HUES64 (cell line): ENCODE measurements at regions not wholly inside any gene's neighbourhood (a gene's known extent, or its start where the extent isn't known, plus 50 kb on each side); places are given as distances from the start of the nearest gene placed in this dataset.

Source experiments
- H3K27ac ChIP-seq: 2 replicates; pipeline ENCODE4 v1.7.0; 2013; ENCODE audit warnings: low read depth, low read length, inconsistent platforms
- H3K27me3 ChIP-seq: 2 replicates; pipeline ENCODE4 v1.6.1; 2013; ENCODE audit warnings: mild to moderate bottlenecking, low read length; ENCODE audit not compliant: insufficient read depth
- H3K36me3 ChIP-seq: 2 replicates; pipeline ENCODE4 v1.6.1; 2013; ENCODE audit warnings: mild to moderate bottlenecking, low read length; ENCODE audit not compliant: insufficient read depth
- H3K4me1 ChIP-seq: 2 replicates; pipeline ENCODE4 v1.6.1; 2013; ENCODE audit warnings: mild to moderate bottlenecking, low read length, moderate library complexity; ENCODE audit not compliant: insufficient read depth
- H3K4me3 ChIP-seq: 2 replicates; pipeline ENCODE4 v1.5.1; 2013; ENCODE audit warnings: mild to moderate bottlenecking, low read length, moderate library complexity
- H3K9ac ChIP-seq: 2 replicates; pipeline ENCODE4 v1.6.1; 2013; ENCODE audit warnings: mild to moderate bottlenecking, low read depth, low read length
- H3K9me3 ChIP-seq: 2 replicates; pipeline ENCODE4 v1.6.1; 2013; ENCODE audit warnings: low read depth, low read length; ENCODE audit not compliant: insufficient read depth
- WGBS: fragments of 150-250, 120-280 bp; methylation state at CpG from one replicate; pipeline ENCODE4 v1.1.7; 2013; ENCODE audit warnings: missing lambda C conversion rate; 5-methylcytosine and 5-hydroxymethylcytosine counted together

DNA sequence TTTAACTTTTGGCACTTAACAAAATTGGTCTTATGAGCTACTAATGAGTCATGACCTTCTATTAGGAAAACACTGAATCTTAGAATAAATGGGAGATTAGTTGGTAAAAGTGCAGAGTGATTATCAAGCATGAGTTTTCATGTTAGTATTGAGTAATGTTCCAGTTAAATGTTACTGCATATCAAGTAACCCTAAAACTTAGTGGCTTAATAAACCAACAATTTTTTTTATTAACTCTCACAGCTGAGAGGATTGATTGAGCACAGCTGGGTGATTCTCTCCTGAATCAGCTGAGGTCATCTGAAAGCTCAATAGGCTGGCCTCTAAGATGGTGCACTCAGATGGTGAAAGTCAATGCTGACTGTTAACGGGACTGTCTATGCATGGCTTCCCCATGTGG lies 248.6 kb downstream of the BCL11B start:
- H3K9me3 ChIP-seq = no peaks in the 10 kb centered on the region
- no peak overlapping the region for H3K9ac ChIP-seq

GRCh38 chr14:99024926-99025325 lies 247.1 kb downstream of the BCL11B start:
- H3K9me3 ChIP-seq = no peaks in the 10 kb centered on the region
- H3K27me3 ChIP-seq = no peaks in the 10 kb centered on the region
- no peak overlapping the region for H3K9ac ChIP-seq
- no peak overlapping the region for H3K4me3 ChIP-seq
- no peak overlapping the region for H3K27ac ChIP-seq
- no peaks in the 10 kb centered on the region for H3K4me1 ChIP-seq
- WGBS = 94% methylated on average over 4 of the region's 4 CpGs
- H3K36me3 ChIP-seq = no peaks in the 10 kb centered on the region

More for the DNA sequence above, 248.6 kb downstream of the BCL11B start:
- Histone ChIP-seq H3K27ac (no peak overlapping the region), H3K4me3 (no peak overlapping the region), H3K4me1 (no peaks in the 10 kb centered on the region), H3K36me3 (no peaks in the 10 kb centered on the region), H3K27me3 (no peaks in the 10 kb centered on the region)
- WGBS = 89% methylated on average over 1 of the region's 1 CpG

GRCh38 chr14:99025418-99025817 lies 246.6 kb downstream of the BCL11B start:
- no peaks in the 10 kb centered on the region for H3K4me1 ChIP-seq
- 97% methylated on average over 11 of the region's 11 CpGs for WGBS

DNA sequence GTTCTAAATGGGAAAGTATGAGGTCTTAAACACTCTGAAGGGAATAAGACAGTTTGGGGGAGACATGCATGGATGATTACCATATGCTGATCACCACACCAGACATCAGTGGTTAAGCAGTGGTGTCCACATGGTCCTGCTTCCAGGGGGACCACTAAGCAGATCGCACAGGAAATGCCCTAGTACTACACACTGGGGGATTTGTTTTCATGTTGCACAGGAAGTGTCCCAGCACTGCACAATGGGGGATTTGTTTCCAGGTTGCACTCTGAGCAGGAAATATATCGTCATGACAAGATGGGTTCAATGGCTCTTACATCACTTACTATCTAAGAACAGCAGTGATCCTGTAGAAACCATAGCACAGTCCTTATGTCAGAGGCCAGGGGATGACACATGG lies 245.5 kb downstream of the BCL11B start:
- H3K9me3 ChIP-seq = no peaks in the 10 kb centered on the region
- H3K9ac ChIP-seq = no peak overlapping the region
- WGBS = 75% methylated on average over 2 of the region's 2 CpGs
- H3K4me3 ChIP-seq = no peak overlapping the region
- H3K27ac ChIP-seq = no peak overlapping the region
- no peaks in the 10 kb centered on the region for H3K4me1 ChIP-seq
- no peaks in the 10 kb centered on the region for H3K36me3 ChIP-seq
- H3K27me3 ChIP-seq = no peaks in the 10 kb centered on the region

More at GRCh38 chr14:99025418-99025817, 246.6 kb downstream of the BCL11B start:
- Histone ChIP-seq H3K9ac (no peak overlapping the region), H3K9me3 (no peaks in the 10 kb centered on the region), H3K36me3 (no peaks in the 10 kb centered on the region), H3K27me3 (no peaks in the 10 kb centered on the region), H3K4me3 (no peak overlapping the region), H3K27ac (no peak overlapping the region)

DNA sequence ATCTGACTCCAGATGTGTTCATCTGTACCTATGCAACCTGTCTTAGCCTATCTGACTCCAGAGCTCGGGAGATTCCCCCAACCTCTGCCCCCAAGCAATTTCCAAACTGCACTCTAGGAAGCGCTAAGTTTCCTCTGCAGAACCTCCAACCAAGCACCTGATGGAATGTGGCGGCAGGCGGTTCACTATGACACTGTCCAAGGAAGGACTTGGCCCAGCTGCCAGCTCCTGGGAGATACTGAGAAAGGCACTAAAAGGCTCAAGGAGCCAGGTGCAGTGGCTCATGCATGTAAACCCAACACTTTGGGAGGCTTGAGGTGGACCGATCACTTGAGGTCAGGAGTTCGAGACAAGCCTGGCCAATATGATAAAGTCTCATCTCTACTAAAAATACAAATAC lies 244.0 kb downstream of the BCL11B start:
- Histone ChIP-seq H3K27me3 (no peaks in the 10 kb centered on the region), H3K27ac (no peak overlapping the region), H3K4me3 (no peak overlapping the region), H3K36me3 (no peaks in the 10 kb centered on the region), H3K9ac (no peak overlapping the region), H3K9me3 (no peaks in the 10 kb centered on the region), H3K4me1 (no peaks in the 10 kb centered on the region)
- 95% methylated on average over 6 of the region's 6 CpGs for WGBS

GRCh38 chr14:99028521-99028920 lies 243.5 kb downstream of the BCL11B start:
- WGBS = 90% methylated on average over 5 of the region's 5 CpGs
- Histone ChIP-seq H3K27ac (no peak overlapping the region), H3K9me3 (no peaks in the 10 kb centered on the region), H3K36me3 (no peaks in the 10 kb centered on the region), H3K4me3 (no peak overlapping the region), H3K9ac (no peak overlapping the region), H3K4me1 (no peaks in the 10 kb centered on the region), H3K27me3 (no peaks in the 10 kb centered on the region)

GRCh38 chr14:99029145-99029915 lies 242.7 kb downstream of the BCL11B start:
- 81% methylated on average over 14 of the region's 14 CpGs for WGBS
- H3K9me3 ChIP-seq = no peaks in the 10 kb centered on the region

DNA sequence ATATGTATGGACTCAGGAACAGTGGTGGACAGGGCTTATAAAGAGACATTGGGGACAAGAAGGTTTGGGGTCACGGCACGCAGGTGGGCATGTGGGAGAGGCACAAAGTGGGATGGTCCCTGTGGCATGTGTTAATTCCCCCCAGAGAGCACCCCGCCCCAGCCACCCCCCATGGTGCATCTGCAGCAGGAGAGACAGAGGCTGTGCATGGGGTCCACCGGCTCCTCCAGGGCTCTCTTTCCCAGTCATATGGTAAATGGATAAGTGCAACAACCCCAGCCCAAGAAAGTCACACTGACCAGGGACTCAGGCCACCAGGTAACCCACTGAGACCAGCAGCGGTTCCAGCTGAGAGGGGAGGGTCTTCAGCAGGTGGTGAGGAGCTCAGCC lies 242.1 kb downstream of the BCL11B start:
- no peaks in the 10 kb centered on the region for H3K27me3 ChIP-seq
- H3K27ac ChIP-seq = no peak overlapping the region
- 76% methylated on average over 5 of the region's 5 CpGs for WGBS

More at GRCh38 chr14:99029145-99029915, 242.7 kb downstream of the BCL11B start:
- H3K9ac ChIP-seq = no peak overlapping the region
- no peaks in the 10 kb centered on the region for H3K36me3 ChIP-seq
- no peak overlapping the region for H3K4me3 ChIP-seq
- no peaks in the 10 kb centered on the region for H3K27me3 ChIP-seq
- H3K27ac ChIP-seq = no peak overlapping the region
- H3K4me1 ChIP-seq = no peaks in the 10 kb centered on the region

GRCh38 chr14:99030454-99030853 lies 241.5 kb downstream of the BCL11B start:
- Histone ChIP-seq H3K4me1 (no peaks in the 10 kb centered on the region), H3K4me3 (no peak overlapping the region), H3K9me3 (no peaks in the 10 kb centered on the region), H3K27me3 (no peaks in the 10 kb centered on the region), H3K9ac (no peak overlapping the region), H3K36me3 (no peaks in the 10 kb centered on the region), H3K27ac (no peak overlapping the region)
- WGBS = 95% methylated on average over 2 of the region's 2 CpGs

More for the DNA sequence above, 242.1 kb downstream of the BCL11B start:
- Histone ChIP-seq H3K4me1 (no peaks in the 10 kb centered on the region), H3K9me3 (no peaks in the 10 kb centered on the region), H3K4me3 (no peak overlapping the region), H3K36me3 (no peaks in the 10 kb centered on the region), H3K9ac (no peak overlapping the region)

- Histone ChIP-seq H3K9ac (no peak overlapping the region), H3K27ac (no peak overlapping the region), H3K4me1 (peaks cover 6% of the 10 kb centered on the region), H3K9me3 (no peaks in the 10 kb centered on the region), H3K27me3 (no peaks in the 10 kb centered on the region), H3K4me3 (no peak overlapping the region), H3K36me3 (no peaks in the 10 kb centered on the region)
- 77% methylated on average over 8 of the region's 8 CpGs for WGBS
These were observed 239.2 kb downstream of the BCL11B start for GRCh38 chr14:99032759-99033158.

GRCh38 chr14:99033951-99034350 lies 238.0 kb downstream of the BCL11B start:
- Histone ChIP-seq H3K27ac (no peak overlapping the region), H3K4me3 (no peak overlapping the region), H3K4me1 (peaks cover 6% of the 10 kb centered on the region), H3K9ac (no peak overlapping the region), H3K9me3 (no peaks in the 10 kb centered on the region), H3K27me3 (no peaks in the 10 kb centered on the region), H3K36me3 (no peaks in the 10 kb centered on the region)
- WGBS = 95% methylated on average over 9 of the region's 9 CpGs
